ENCODE measurements at regions not wholly inside any gene's neighbourhood (a gene's known extent, or its start where the extent isn't known, plus 50 kb on each side); places are given as distances from the start of the nearest gene placed in this dataset.

DNA sequence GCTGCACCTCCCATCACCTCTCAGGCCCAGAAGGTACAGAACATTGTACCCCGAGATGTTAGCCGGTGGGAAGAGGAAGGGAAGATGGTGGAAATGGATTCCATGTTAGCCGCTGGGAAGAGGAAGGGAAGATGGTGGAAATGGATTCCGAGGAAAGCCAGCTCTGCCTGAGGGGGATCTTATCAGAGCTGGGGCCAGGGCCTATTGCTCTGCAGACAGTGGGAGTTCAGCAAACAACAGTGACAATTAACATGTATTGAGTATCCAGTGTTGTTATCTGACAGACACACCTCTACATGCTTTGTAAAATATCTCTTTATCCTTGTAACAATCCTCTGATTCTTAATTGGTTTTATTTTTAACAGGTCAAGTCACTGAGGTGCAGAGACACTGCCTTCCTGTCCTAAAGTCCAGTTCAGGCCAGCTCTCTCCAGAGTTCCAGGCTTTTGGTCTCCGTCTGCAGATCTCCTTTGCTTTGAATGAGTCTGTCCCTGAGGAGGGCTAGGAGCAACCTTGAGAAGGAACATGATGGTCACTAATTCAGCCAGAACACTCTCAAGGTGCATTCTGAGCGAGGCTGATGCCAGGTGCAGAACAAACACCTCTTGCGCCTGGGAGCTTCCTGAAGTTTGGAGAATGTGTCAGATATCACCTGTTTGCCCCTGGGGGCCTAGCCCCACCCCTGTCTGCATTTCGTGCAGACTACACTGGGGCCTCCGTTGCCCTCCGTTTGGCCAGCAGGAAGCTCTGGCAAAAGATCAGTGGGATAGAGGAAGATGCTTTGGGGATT, 82.4 kb upstream of the PODXL start:
- ATAC-seq (no peak), FAIRE-seq (no peak), DNase-seq (ENCODE audit: extremely low read depth in 1 of 4, low spot score in 3 of 4) (no peak)
- ChIA-PET POLR2A (interaction anchor here (0.7 to 1.1 kb wide), 2 partner anchors 30 to 874 kb away, joined by 3 read pairs; no protein-coding TSS in a partner anchor), CTCF (ENCODE audit: low intra/inter-chr PET ratio) (no interaction called here)
- no peak overlapping the region for H2AFZ ChIP-seq (ENCODE audit: low read depth, low read length)
- H3K4me1 ChIP-seq (replicated peaks in 1 of 2; ENCODE audit: control insufficient read depth in 2 of 2, insufficient read depth in 2 of 2, low read length in 2 of 2): no peaks in the 10 kb centered on the region
- no peaks in the 10 kb centered on the region for H3K9me1 ChIP-seq (ENCODE audit: control insufficient read depth, insufficient read depth, low read length)
- H3K4me3 ChIP-seq: no peak overlapping the region
- intact Hi-C loops (cut with micrococcal nuclease): loop anchor here (5.0 kb wide), 1 partner anchor 92 kb away; no protein-coding TSS in a partner anchor
- H3K9ac ChIP-seq (ENCODE audit: insufficient read depth in 1 of 2, low read depth in 2 of 2, low read length in 2 of 2): no peak overlapping the region
- peaks cover 4% of the 10 kb centered on the region; the same call in 1 of the 2 replicates for H4K20me1 ChIP-seq (replicated peaks; ENCODE audit: control insufficient read depth, insufficient read depth, low read length)
- H3K27me3 ChIP-seq (ENCODE audit: control insufficient read depth in 2 of 2, insufficient read depth in 2 of 2, low read length in 2 of 2): peaks cover 33 to 85% of the 10 kb centered on the region in 2 experiments
- no peak overlapping the region for H3K27ac ChIP-seq (ENCODE audit: extremely low read depth, low read depth, low read length)
- TF ChIP-seq, protein P1, sequence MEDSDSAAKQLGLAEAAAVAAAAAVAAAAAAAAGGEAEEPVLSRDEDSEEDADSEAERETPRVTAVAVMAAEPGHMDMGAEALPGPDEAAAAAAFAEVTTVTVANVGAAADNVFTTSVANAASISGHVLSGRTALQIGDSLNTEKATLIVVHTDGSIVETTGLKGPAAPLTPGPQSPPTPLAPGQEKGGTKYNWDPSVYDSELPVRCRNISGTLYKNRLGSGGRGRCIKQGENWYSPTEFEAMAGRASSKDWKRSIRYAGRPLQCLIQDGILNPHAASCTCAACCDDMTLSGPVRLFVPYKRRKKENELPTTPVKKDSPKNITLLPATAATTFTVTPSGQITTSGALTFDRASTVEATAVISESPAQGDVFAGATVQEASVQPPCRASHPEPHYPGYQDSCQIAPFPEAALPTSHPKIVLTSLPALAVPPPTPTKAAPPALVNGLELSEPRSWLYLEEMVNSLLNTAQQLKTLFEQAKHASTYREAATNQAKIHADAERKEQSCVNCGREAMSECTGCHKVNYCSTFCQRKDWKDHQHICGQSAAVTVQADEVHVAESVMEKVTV (CRISPR knock-in tag; IDR thresholded peaks at IDR 0.05): no peak
- TF ChIP-seq SRSF7 (optimal IDR thresholded peaks at IDR 0.05; ENCODE audit: low read depth, low read length) (no peak), ZNF57 (CRISPR knock-in tag; IDR thresholded peaks at IDR 0.05) (no peak), TARDBP (IDR thresholded peaks at IDR 0.05) (no peak), ZFX (CRISPR knock-in tag; IDR thresholded peaks at IDR 0.05) (no peak), TSC22D4 (tag; IDR thresholded peaks at IDR 0.05) (no peak), BHLHE40 (IDR thresholded peaks at IDR 0.05; ENCODE audit: low read length) (no peak), ZNF561 (CRISPR knock-in tag; conservative IDR thresholded peaks at IDR 0.05) (no peak), BRCA1 (IDR thresholded peaks at IDR 0.05) (no peak), BRCA1 (CRISPR knock-in tag; IDR thresholded peaks at IDR 0.05) (no peak), ZNF551 (CRISPR knock-in tag; IDR thresholded peaks at IDR 0.05) (no peak), POLR3G (IDR thresholded peaks at IDR 0.05; ENCODE audit: extremely low read depth, insufficient read length, insufficient replicate concordance) (no peak), RHOXF2B (CRISPR knock-in tag; conservative IDR thresholded peaks at IDR 0.05) (no peak), ZKSCAN8 (CRISPR knock-in tag; IDR thresholded peaks at IDR 0.05) (no peak), NR1H2 (CRISPR knock-in tag; IDR thresholded peaks at IDR 0.05) (no peak), JUN (IDR thresholded peaks at IDR 0.05; ENCODE audit: borderline replicate concordance, low read depth, low read length) (no peak), JUN (CRISPR knock-in tag; IDR thresholded peaks at IDR 0.05; ENCODE audit: borderline replicate concordance) (no peak)
- TF ChIP-seq, protein P2, sequence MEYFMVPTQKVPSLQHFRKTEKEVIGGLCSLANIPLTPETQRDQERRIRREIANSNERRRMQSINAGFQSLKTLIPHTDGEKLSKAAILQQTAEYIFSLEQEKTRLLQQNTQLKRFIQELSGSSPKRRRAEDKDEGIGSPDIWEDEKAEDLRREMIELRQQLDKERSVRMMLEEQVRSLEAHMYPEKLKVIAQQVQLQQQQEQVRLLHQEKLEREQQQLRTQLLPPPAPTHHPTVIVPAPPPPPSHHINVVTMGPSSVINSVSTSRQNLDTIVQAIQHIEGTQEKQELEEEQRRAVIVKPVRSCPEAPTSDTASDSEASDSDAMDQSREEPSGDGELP (CRISPR knock-in tag; IDR thresholded peaks at IDR 0.05; ENCODE audit: borderline replicate concordance): no peak
- WGBS (ENCODE audit: insufficient coverage, low coverage, missing lambda C conversion rate): 1% methylated on average over 10 of the region's 10 CpGs
- no peak overlapping the region for H3K4me2 ChIP-seq (ENCODE audit: insufficient read depth, low read length)
- in situ Hi-C loops (cut with MboI): no loop called here
- no peaks in the 10 kb centered on the region for H3K36me3 ChIP-seq (ENCODE audit: control insufficient read depth, insufficient read depth, low read length)
- BruUV-seq (replicated peaks): no TSS peak
- no peaks in the 10 kb centered on the region for H3K9me3 ChIP-seq (replicated peaks; ENCODE audit: control insufficient read depth, insufficient read depth, low read depth, low read length)
- no peaks in the 10 kb centered on the region for H3K79me2 ChIP-seq (ENCODE audit: control insufficient read depth, insufficient read depth, low read length)
